Naive thymus-derived CD4-positive, alpha-beta T cell (primary cell): ENCODE measurements at regions not wholly inside any gene's neighbourhood (a gene's known extent, or its start where the extent isn't known, plus 50 kb on each side); places are given as distances from the start of the nearest gene placed in this dataset.

Experiments used
- ATAC-seq: fragments of 150-1000 bp; cut with Tn5 transposase; 2 replicates; pipeline ENCODE4 v1.10.0; 2021; ENCODE audit warnings: mild to moderate bottlenecking, moderate library complexity
- CTCF ChIA-PET: fragments of 350-600 bp; sonication (Branson Sonifier 250); formaldehyde crosslinking; loops from one replicate; lab custom pipeline; 2021; ENCODE audit warnings: antibody characterized with exemption; lab: Charles Lee
- POLR2A ChIA-PET: fragments of 350-600 bp; sonication (Branson Sonifier 250); formaldehyde crosslinking; loops from one replicate; lab custom pipeline; 2021; ENCODE audit warnings: antibody characterized with exemption, inconsistent platforms; lab: Charles Lee
- DNase-seq, 9 donors: peaks; one replicate each; pipeline versions ENCODE4 v3.0.0 to v3.0.0-alpha.2; 2020 to 2022; ENCODE audit warnings: mixed read lengths in 1 of 9
- H3K27ac ChIP-seq: one replicate; pipeline ENCODE4 v1.7.0; 2013; ENCODE audit warnings: mild to moderate bottlenecking, low read depth, low read length, moderate library complexity
- H3K27me3 ChIP-seq, 2 donors: one replicate each; pipeline ENCODE4 v1.7.0; 2013; ENCODE audit warnings: low read length in 2 of 2, mild to moderate bottlenecking in 2 of 2, moderate library complexity in 2 of 2; ENCODE audit not compliant: control insufficient read depth in 2 of 2, insufficient read depth in 2 of 2
- H3K36me3 ChIP-seq, 3 experiments: 1 replicate in 2 of 3; 2 replicates in 1 of 3; pipeline ENCODE4 v1.7.0; 2013; ENCODE audit warnings: low read length in 3 of 3, mild to moderate bottlenecking in 3 of 3, moderate library complexity in 1 of 3; ENCODE audit not compliant: insufficient read depth in 3 of 3, control insufficient read depth in 2 of 3
- H3K4me1 ChIP-seq, 2 donors: one replicate each; pipeline ENCODE4 v1.7.0; 2013; ENCODE audit warnings: low read length in 2 of 2, mild to moderate bottlenecking in 2 of 2, moderate library complexity in 1 of 2; ENCODE audit not compliant: control insufficient read depth in 2 of 2, insufficient read depth in 2 of 2
- H3K4me3 ChIP-seq: 2 replicates; pipeline ENCODE4 v1.7.0; 2013; ENCODE audit warnings: mild to moderate bottlenecking, low read length
- H3K9me3 ChIP-seq, 3 experiments: 1 replicate in 2 of 3; 2 replicates in 1 of 3; pipeline ENCODE4 v1.7.0; 2013; ENCODE audit warnings: low read length in 3 of 3; ENCODE audit not compliant: control insufficient read depth in 2 of 3
- H3K27ac Mint-ChIP-seq, 9 donors: one replicate each; pipeline ENCODE4 v1.8.0; 2020 to 2022; ENCODE audit warnings: mixed read lengths in 9 of 9, mild to moderate bottlenecking in 8 of 9, moderate library complexity in 5 of 9, inconsistent platforms in 2 of 9
- H3K27me3 Mint-ChIP-seq, 5 donors: one replicate each; pipeline ENCODE4 v1.8.0; 2021 to 2022; ENCODE audit warnings: mixed read lengths in 5 of 5, mild to moderate bottlenecking in 1 of 5
- H3K36me3 Mint-ChIP-seq, 5 donors: one replicate each; pipeline ENCODE4 v1.8.0; 2020 to 2022; ENCODE audit warnings: mixed read lengths in 5 of 5, mild to moderate bottlenecking in 3 of 5, inconsistent platforms in 1 of 5
- H3K4me1 Mint-ChIP-seq, 7 donors: one replicate each; pipeline ENCODE4 v1.8.0; 2020 to 2022; ENCODE audit warnings: mixed read lengths in 7 of 7, mild to moderate bottlenecking in 3 of 7, inconsistent platforms in 1 of 7
- H3K4me3 Mint-ChIP-seq, 10 donors: one replicate each; pipeline ENCODE4 v1.8.0; 2020 to 2022; ENCODE audit warnings: mild to moderate bottlenecking in 10 of 10, mixed read lengths in 10 of 10, moderate library complexity in 6 of 10, inconsistent platforms in 2 of 10
- H3K9me3 Mint-ChIP-seq, 11 donors: one replicate each; pipeline ENCODE4 v1.8.0; 2020 to 2022; ENCODE audit warnings: mixed read lengths in 11 of 11, mild to moderate bottlenecking in 4 of 11, inconsistent platforms in 1 of 11, moderate library complexity in 1 of 11
- intact Hi-C, 2 donors: fragments of 100-400 bp; cut with micrococcal nuclease; formaldehyde crosslinking; loops; one replicate each; pipeline ENCODE4 v1.15.1; 2023

DNA sequence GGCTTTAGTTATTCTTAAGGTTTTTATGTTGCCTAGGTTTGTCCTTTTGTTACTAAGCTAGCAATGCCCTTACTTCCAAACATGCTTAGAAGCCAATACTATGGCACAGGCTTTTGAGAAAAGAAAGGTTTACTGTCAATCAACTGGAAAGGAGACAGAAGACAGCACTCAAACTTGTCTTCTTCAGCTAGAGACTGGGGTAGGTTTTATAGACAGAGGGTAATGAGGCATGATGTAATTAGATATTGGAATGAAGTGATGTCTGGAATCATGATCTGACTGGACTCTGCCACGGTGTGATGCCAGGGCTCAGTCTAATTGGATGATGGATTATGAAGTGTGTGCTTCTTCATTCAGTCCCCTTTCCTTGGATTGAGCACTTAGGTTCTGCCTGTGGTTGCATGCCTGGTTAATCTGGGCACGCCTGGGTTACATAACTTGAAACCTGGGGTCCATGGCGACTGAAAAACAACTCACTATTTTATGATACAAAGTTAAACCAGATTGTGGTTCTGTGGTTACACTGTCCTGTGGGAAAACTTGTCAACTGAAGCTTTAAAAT is 625.8 kb downstream of the BRINP3 start:
- DNase-seq (no peak), ATAC-seq (no peak)
- intact Hi-C loops = no loop called here
- H3K27ac Mint-ChIP-seq = no peak overlapping the region
- no peak overlapping the region for H3K4me3 ChIP-seq
- no peak overlapping the region for H3K27ac ChIP-seq
- no peaks in the 10 kb centered on the region for H3K9me3 ChIP-seq
- no peaks in the 10 kb centered on the region for H3K27me3 ChIP-seq
- H3K4me3 Mint-ChIP-seq = no peak overlapping the region
- no peaks in the 10 kb centered on the region for H3K27me3 Mint-ChIP-seq
- H3K36me3 ChIP-seq = no peaks in the 10 kb centered on the region
- no peaks in the 10 kb centered on the region for H3K36me3 Mint-ChIP-seq
- H3K4me1 ChIP-seq = no peaks in the 10 kb centered on the region
- ChIA-PET POLR2A (no interaction called here), CTCF (no interaction called here)
- H3K4me1 Mint-ChIP-seq = no peaks in the 10 kb centered on the region
- H3K9me3 Mint-ChIP-seq = peaks cover 0 to 47% (median 9%) of the 10 kb centered on the region in 11 donors

DNA sequence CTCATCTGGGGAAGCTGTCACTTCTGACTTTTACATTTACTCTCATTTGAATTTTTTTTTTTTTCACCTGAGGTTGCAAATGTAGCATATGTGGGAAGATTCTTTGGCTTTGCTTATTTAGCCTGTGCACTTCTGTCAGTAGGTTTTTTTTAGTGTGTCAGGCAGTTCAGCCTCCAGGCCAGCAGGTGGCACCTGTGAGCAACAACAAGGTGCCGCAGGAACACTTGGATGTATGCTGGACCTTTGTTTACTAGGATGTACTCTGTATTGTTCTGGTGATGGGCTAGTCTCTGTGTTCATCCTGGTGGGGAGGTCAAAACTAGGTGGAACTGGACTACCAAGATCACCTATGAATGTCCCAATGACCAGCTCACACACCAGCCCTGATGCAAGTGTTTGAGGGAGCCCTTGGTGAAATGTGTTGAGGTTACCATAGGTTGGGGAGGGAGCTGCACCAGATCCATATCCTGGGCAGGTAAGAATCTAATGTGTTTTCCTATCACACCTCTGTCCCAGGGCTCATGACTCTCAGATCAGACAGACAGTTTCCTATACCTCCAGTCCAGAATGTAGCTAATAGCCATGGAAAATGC is 618.2 kb downstream of the BRINP3 start:
- Mint-ChIP-seq H3K9me3 (peaks cover 0 to 49% (median 7%) of the 10 kb centered on the region in 11 donors), H3K4me3 (no peak overlapping the region), H3K36me3 (no peaks in the 10 kb centered on the region), H3K27ac (no peak overlapping the region), H3K4me1 (no peaks in the 10 kb centered on the region), H3K27me3 (no peaks in the 10 kb centered on the region)
- no peaks in the 10 kb centered on the region for H3K9me3 ChIP-seq
- H3K4me3 ChIP-seq = no peak overlapping the region
- H3K27ac ChIP-seq = no peak overlapping the region
- H3K4me1 ChIP-seq = no peaks in the 10 kb centered on the region
- no peak for DNase-seq
- intact Hi-C loops = no loop called here
- H3K27me3 ChIP-seq = no peaks in the 10 kb centered on the region
- POLR2A ChIA-PET = no interaction called here
- no peaks in the 10 kb centered on the region for H3K36me3 ChIP-seq
- no peak for ATAC-seq
- CTCF ChIA-PET = no interaction called here

DNA sequence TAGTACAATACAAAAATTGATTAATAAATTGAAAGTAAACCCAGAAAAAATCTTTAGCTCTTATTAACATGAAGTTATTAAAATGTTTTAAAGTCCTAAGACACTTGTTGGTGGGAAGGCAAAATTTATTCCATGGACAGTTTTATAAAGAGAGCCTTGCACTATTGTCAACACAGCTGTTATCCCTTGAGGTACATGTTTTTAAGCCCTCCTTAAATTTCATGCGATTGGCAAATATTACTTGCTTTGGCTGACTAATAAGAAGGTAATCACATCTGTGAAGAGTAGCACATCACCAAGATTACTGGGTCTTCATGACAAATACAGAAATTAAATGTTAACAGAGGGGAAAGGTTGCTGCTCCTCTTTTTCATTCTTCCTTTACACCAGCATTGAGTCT is 611.1 kb downstream of the BRINP3 start:
- Histone ChIP-seq H3K27ac (no peak overlapping the region), H3K36me3 (no peaks in the 10 kb centered on the region), H3K4me1 (no peaks in the 10 kb centered on the region), H3K4me3 (no peak overlapping the region), H3K9me3 (no peaks in the 10 kb centered on the region), H3K27me3 (no peaks in the 10 kb centered on the region)
- Mint-ChIP-seq H3K4me3 (no peak overlapping the region), H3K9me3 (peaks cover 0 to 14% (median 0%) of the 10 kb centered on the region in 11 donors), H3K36me3 (no peaks in the 10 kb centered on the region), H3K27me3 (no peaks in the 10 kb centered on the region), H3K4me1 (no peaks in the 10 kb centered on the region), H3K27ac (no peak overlapping the region)
- DNase-seq = no peak
- ChIA-PET POLR2A (no interaction called here), CTCF (no interaction called here)
- intact Hi-C loops = no loop called here
- no peak for ATAC-seq

DNA sequence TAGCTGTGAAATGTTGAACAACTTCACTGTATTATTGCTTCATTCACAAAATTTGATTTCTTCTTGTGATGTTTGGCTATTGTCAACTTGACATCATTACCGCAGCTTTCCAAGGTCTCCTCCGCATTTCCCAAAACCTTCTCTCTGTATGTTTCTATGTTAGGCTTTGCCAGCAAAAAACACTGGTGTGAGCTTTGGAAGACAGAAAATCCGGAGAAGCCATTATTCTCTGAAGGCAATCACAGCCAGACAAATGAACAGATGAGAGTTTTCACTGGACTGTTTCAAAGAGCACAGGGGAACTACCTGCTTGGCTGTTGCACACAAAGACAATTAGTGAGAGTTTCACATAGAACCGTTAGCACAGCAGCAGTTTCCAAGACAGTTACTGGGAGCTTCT is 609.6 kb downstream of the BRINP3 start:
- H3K4me1 ChIP-seq = no peaks in the 10 kb centered on the region
- no peaks in the 10 kb centered on the region for H3K4me1 Mint-ChIP-seq
- no peak overlapping the region for H3K27ac ChIP-seq
- no peaks in the 10 kb centered on the region for H3K27me3 ChIP-seq
- H3K36me3 ChIP-seq = no peaks in the 10 kb centered on the region
- no peaks in the 10 kb centered on the region for H3K27me3 Mint-ChIP-seq
- POLR2A ChIA-PET = no interaction called here
- H3K9me3 ChIP-seq = no peaks in the 10 kb centered on the region
- ATAC-seq (no peak), DNase-seq (no peak)
- CTCF ChIA-PET = no interaction called here
- intact Hi-C loops = no loop called here
- H3K36me3 Mint-ChIP-seq = no peaks in the 10 kb centered on the region
- no peak overlapping the region for H3K27ac Mint-ChIP-seq
- H3K9me3 Mint-ChIP-seq = peaks cover 0 to 7% (median 0%) of the 10 kb centered on the region in 11 donors
- H3K4me3 ChIP-seq = no peak overlapping the region
- no peak overlapping the region for H3K4me3 Mint-ChIP-seq

DNA sequence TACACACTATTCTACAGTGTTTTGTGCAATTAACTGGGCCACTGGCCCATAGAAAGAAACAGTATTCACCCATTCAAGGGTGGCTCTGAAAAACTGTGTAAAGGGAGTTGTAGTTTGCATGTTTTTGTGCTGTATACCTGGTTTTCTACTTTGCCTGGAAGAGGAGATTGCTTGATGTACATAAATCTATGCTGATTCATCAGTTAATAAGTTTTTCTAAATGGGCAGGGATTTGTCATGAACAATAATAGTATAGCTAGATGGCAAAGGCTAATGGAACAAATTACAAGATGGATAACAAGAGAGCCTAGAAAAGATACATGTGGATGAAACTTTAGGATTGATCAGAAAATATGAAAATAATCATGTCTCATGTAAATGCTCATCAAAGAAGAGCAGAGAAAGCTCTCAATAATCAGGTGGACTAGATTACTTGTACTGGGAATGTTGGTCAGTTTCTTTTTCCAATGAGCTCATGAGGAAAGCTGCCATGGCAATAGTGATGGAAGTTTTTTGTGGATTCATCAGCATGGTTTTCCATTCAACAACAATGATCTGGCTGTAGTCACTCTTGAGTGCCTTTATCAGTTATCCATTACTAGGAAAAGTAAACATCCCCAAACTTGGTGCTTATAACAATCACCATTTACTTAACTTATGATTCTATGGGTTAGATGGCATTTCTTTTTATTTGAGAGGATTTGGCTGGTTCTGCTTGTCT is 602.8 kb downstream of the BRINP3 start:
- no peak overlapping the region for H3K27ac ChIP-seq
- intact Hi-C loops = no loop called here
- no peak overlapping the region for H3K4me3 Mint-ChIP-seq
- H3K9me3 Mint-ChIP-seq = peaks cover 0 to 14% (median 7%) of the 10 kb centered on the region in 11 donors
- no peaks in the 10 kb centered on the region for H3K4me1 ChIP-seq
- H3K4me1 Mint-ChIP-seq = no peaks in the 10 kb centered on the region
- DNase-seq (no peak), ATAC-seq (no peak)
- CTCF ChIA-PET = no interaction called here
- no peaks in the 10 kb centered on the region for H3K36me3 Mint-ChIP-seq
- no peak overlapping the region for H3K4me3 ChIP-seq
- no peaks in the 10 kb centered on the region for H3K27me3 ChIP-seq
- POLR2A ChIA-PET = no interaction called here
- no peaks in the 10 kb centered on the region for H3K27me3 Mint-ChIP-seq
- H3K36me3 ChIP-seq = no peaks in the 10 kb centered on the region
- H3K9me3 ChIP-seq = no peaks in the 10 kb centered on the region
- H3K27ac Mint-ChIP-seq = no peak overlapping the region

DNA sequence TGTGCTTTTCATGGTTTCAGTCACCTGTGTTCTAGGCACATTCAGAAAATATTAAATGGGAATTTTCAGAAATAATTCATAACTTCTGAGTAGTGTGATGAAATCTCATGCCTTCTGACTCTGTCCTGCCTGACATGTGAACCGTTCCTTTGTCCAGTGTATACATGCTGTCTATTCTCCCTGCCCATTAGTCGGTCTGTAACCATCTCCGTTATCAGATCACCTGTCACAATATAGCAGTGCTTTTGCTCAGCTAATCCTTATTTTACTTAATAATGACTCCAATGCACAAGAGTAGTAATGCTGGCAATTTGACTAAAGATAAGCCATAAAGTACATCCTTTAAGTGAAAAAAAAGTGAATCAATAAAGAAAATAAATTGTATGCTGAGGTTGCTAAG is 597.5 kb downstream of the BRINP3 start:
- Histone ChIP-seq H3K27me3 (no peaks in the 10 kb centered on the region), H3K4me3 (no peak overlapping the region), H3K27ac (no peak overlapping the region), H3K9me3 (no peaks in the 10 kb centered on the region), H3K4me1 (no peaks in the 10 kb centered on the region), H3K36me3 (no peaks in the 10 kb centered on the region)
- H3K27ac Mint-ChIP-seq = no peak overlapping the region
- H3K4me1 Mint-ChIP-seq = no peaks in the 10 kb centered on the region
- peaks cover 4 to 19% (median 7%) of the 10 kb centered on the region in 11 donors for H3K9me3 Mint-ChIP-seq
- ATAC-seq (no peak), DNase-seq (no peak)
- no peaks in the 10 kb centered on the region for H3K36me3 Mint-ChIP-seq
- no peaks in the 10 kb centered on the region for H3K27me3 Mint-ChIP-seq
- no peak overlapping the region for H3K4me3 Mint-ChIP-seq
- intact Hi-C loops = no loop called here
- CTCF ChIA-PET = no interaction called here
- POLR2A ChIA-PET = no interaction called here
